HEK293 (cell line): ENCODE measurements at regions not wholly inside any gene's neighbourhood (a gene's known extent, or its start where the extent isn't known, plus 50 kb on each side); places are given as distances from the start of the nearest gene placed in this dataset.

ENCODE experiments used
- CTCF ChIA-PET: fragments of 350-600 bp; formaldehyde crosslinking; extraction: SDS; loops from one replicate; lab custom pipeline; 2021; ENCODE audit warnings: antibody characterized with exemption; lab: Yijun Ruan, JAX
- POLR2A ChIA-PET: fragments of 300-600 bp; formaldehyde crosslinking; extraction: SDS; loops from one replicate; lab custom pipeline; 2020; ENCODE audit warnings: antibody characterized with exemption, inconsistent platforms; lab: Yijun Ruan, JAX
- H3K27ac ChIP-seq: fragments of 200-500 bp; sonication (Bioruptor generic); 2 replicates; pipeline ENCODE4 v1.5.1; 2014; ENCODE audit warnings: low read depth, low read length, control low read depth, inconsistent platforms; ENCODE audit errors: extremely low read depth
- H3K36me3 ChIP-seq, 2 experiments: fragments of 200-500 bp in 1 of 2; sonication (Bioruptor generic) in 1 of 2; 1 replicate in 1 of 2; 2 replicates in 1 of 2; pipeline ENCODE4 v1.5.1; 2014 to 2017; ENCODE audit warnings: inconsistent platforms in 2 of 2, low read length in 2 of 2; ENCODE audit not compliant: control insufficient read depth in 2 of 2, insufficient read depth in 1 of 2
- H3K4me1 ChIP-seq: fragments of 200-500 bp; sonication (Bioruptor generic); 2 replicates; pipeline ENCODE4 v1.5.1; 2014; ENCODE audit warnings: mild to moderate bottlenecking, low read length, inconsistent platforms; ENCODE audit not compliant: control insufficient read depth, insufficient read depth
- H3K4me3 ChIP-seq: 2 replicates; pipeline ENCODE4 v1.5.1; 2011; ENCODE audit warnings: low read depth, mild to moderate bottlenecking, control low read depth, low read length, moderate library complexity
- H3K9me3 ChIP-seq: fragments of 200-500 bp; sonication (Bioruptor generic); 2 replicates; pipeline ENCODE4 v1.5.1; 2014; ENCODE audit warnings: low read depth, low read length, inconsistent platforms; ENCODE audit not compliant: control insufficient read depth, insufficient read depth
- GLI4 ChIP-seq: fragments of 450-650 bp; formaldehyde crosslinking; IDR thresholded peaks from 2 replicates; pipeline ENCODE4 v1.5.1; 2016; ENCODE audit warnings: missing biosample characterization, missing genetic modification characterization
- HOXC10 ChIP-seq: sonication (generic); formaldehyde crosslinking; IDR thresholded peaks from 2 replicates; pipeline ENCODE4 v1.8.1; 2023; ENCODE audit warnings: mild to moderate bottlenecking, missing genetic modification reagents
- KLF16 ChIP-seq: fragments of 450-650 bp; formaldehyde crosslinking; IDR thresholded peaks from 2 replicates; pipeline ENCODE4 v1.5.1; 2017; ENCODE audit warnings: missing biosample characterization, missing genetic modification characterization
- SP2 ChIP-seq: fragments of 450-650 bp; formaldehyde crosslinking; IDR thresholded peaks from 2 replicates; pipeline ENCODE4 v1.5.1; 2016; ENCODE audit warnings: missing biosample characterization, missing genetic modification characterization
- SP7 ChIP-seq: fragments of 450-650 bp; formaldehyde crosslinking; IDR thresholded peaks from 2 replicates; pipeline ENCODE4 v1.5.1; 2016; ENCODE audit warnings: missing biosample characterization, missing genetic modification characterization
- ZNF138 ChIP-seq: fragments of 450-650 bp; formaldehyde crosslinking; IDR thresholded peaks from 2 replicates; pipeline ENCODE4 v1.5.1; 2016; ENCODE audit warnings: missing biosample characterization, missing genetic modification characterization, borderline replicate concordance
- ZNF146 ChIP-seq: fragments of 450-650 bp; formaldehyde crosslinking; IDR thresholded peaks from 2 replicates; pipeline ENCODE4 v1.5.1; 2016; ENCODE audit warnings: missing biosample characterization, missing genetic modification characterization
- ZNF18 ChIP-seq: fragments of 450-650 bp; formaldehyde crosslinking; IDR thresholded peaks from 2 replicates; pipeline ENCODE4 v1.5.1; 2016; ENCODE audit warnings: missing biosample characterization, missing genetic modification characterization
- ZNF19 ChIP-seq: fragments of 450-650 bp; formaldehyde crosslinking; IDR thresholded peaks from 2 replicates; pipeline ENCODE4; 2016; ENCODE audit warnings: missing biosample characterization, missing genetic modification characterization, low read depth
- ZNF202 ChIP-seq: fragments of 450-650 bp; formaldehyde crosslinking; IDR thresholded peaks from 2 replicates; pipeline ENCODE4 v1.5.1; 2016; ENCODE audit warnings: missing biosample characterization, missing genetic modification characterization, borderline replicate concordance
- ZNF280D ChIP-seq: fragments of 450-650 bp; formaldehyde crosslinking; IDR thresholded peaks from 2 replicates; pipeline ENCODE4 v1.5.1; 2016; ENCODE audit warnings: missing biosample characterization, missing genetic modification characterization
- ZNF404 ChIP-seq: fragments of 450-650 bp; formaldehyde crosslinking; IDR thresholded peaks from 2 replicates; pipeline ENCODE4 v1.5.1; 2017; ENCODE audit warnings: missing biosample characterization, missing genetic modification characterization
- ZNF473 ChIP-seq: fragments of 450-650 bp; formaldehyde crosslinking; IDR thresholded peaks from 2 replicates; pipeline ENCODE4 v1.5.1; 2017; ENCODE audit warnings: missing biosample characterization, missing genetic modification characterization
- ZNF501 ChIP-seq: fragments of 450-650 bp; formaldehyde crosslinking; IDR thresholded peaks from 2 replicates; pipeline ENCODE4 v1.5.1; 2016; ENCODE audit warnings: missing biosample characterization, missing genetic modification characterization
- ZNF529 ChIP-seq: fragments of 450-650 bp; formaldehyde crosslinking; IDR thresholded peaks from 2 replicates; pipeline ENCODE4 v1.5.1; 2017; ENCODE audit warnings: missing genetic modification characterization, missing biosample characterization; ENCODE audit not compliant: insufficient replicate concordance
- ZNF544 ChIP-seq: fragments of 450-650 bp; formaldehyde crosslinking; IDR thresholded peaks from 2 replicates; pipeline ENCODE4 v1.5.0; 2017; ENCODE audit warnings: missing biosample characterization, missing genetic modification characterization
- ZNF792 ChIP-seq: fragments of 450-650 bp; formaldehyde crosslinking; IDR thresholded peaks from 2 replicates; pipeline ENCODE4 v1.5.1; 2016; ENCODE audit warnings: missing biosample characterization, missing genetic modification characterization
- TF ChIP-seq, protein P1 (sequence below): fragments of 450-650 bp; formaldehyde crosslinking; IDR thresholded peaks from 2 replicates; pipeline ENCODE4 v1.5.1; 2016; ENCODE audit warnings: missing biosample characterization, missing genetic modification characterization
- TF ChIP-seq, protein P2 (sequence below): fragments of 450-650 bp; formaldehyde crosslinking; conservative IDR thresholded peaks from 2 replicates; pipeline ENCODE4 v1.5.1; 2016; ENCODE audit warnings: low read depth, missing biosample characterization, missing genetic modification characterization
- TF ChIP-seq, protein P3 (sequence below): fragments of 450-650 bp; formaldehyde crosslinking; IDR thresholded peaks from 2 replicates; pipeline ENCODE4 v1.5.1; 2016; ENCODE audit warnings: missing biosample characterization, missing genetic modification characterization

GRCh38 chr1:68785328-68785727, 288.4 kb upstream of the DEPDC1 start:
- TF ChIP-seq ZNF146 (tag by site-specific recombination) (no peak), ZNF138 (tag by site-specific recombination) (no peak), SP2 (no peak), ZNF473 (no peak)
- Histone ChIP-seq H3K4me3 (no peak overlapping the region), H3K27ac (no peak overlapping the region), H3K4me1 (no peaks in the 10 kb centered on the region), H3K36me3 (no peaks in the 10 kb centered on the region), H3K9me3 (no peaks in the 10 kb centered on the region)
- ChIA-PET CTCF (no interaction called here), POLR2A (no interaction called here)

DNA sequence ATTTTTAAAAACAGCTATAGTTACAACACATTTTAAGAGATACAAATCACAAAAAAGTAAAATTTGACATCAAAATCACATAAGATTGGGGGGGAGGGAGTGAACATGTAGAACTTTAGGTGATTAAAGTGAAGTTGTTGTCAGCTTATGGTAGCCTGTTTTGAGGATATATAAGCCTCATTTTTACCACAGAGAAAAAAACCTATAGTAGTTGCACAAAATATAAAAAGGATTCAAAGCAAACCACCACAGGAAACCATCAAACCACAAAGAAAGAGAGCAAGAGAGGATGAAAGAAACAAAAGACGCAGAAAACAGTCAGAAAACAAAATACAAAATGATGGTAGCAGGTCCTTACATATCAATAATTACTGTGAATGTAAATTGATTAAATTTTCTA, 291.9 kb upstream of the DEPDC1 start:
- H3K9me3 ChIP-seq: no peaks in the 10 kb centered on the region
- no peaks in the 10 kb centered on the region for H3K4me1 ChIP-seq
- POLR2A ChIA-PET: no interaction called here
- no peaks in the 10 kb centered on the region for H3K36me3 ChIP-seq
- no peak overlapping the region for H3K4me3 ChIP-seq
- no peak for TF ChIP-seq ZNF501 (tag by site-specific recombination)
- H3K27ac ChIP-seq: no peak overlapping the region
- CTCF ChIA-PET: no interaction called here

DNA sequence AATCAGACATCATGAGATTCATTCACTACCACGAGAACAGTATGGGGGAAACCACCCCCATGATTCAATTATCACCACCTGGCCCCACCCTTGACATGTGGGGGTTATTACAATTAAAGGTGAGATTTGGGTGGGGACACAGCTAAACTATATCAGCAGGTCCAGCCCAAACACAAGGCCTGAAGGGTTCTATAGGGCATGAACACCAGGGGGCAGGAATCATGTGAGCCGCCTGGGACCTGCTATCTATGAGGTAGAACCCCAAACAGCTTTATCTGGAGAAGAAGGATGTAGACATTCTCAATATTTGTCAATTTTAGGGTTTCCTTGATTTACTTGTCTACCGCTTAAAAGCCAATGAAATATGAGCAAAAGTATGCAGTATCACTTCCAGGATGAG, 294.9 kb upstream of the DEPDC1 start:
- POLR2A ChIA-PET: no interaction called here
- no peak for TF ChIP-seq KLF16
- TF ChIP-seq ZNF18 (tag by site-specific recombination): no peak
- TF ChIP-seq ZNF404: no peak
- no peak for TF ChIP-seq HOXC10
- no peak for TF ChIP-seq ZNF792 (tag by site-specific recombination)
- no peak for TF ChIP-seq SP7 (tag by site-specific recombination)
- TF ChIP-seq, protein P1, sequence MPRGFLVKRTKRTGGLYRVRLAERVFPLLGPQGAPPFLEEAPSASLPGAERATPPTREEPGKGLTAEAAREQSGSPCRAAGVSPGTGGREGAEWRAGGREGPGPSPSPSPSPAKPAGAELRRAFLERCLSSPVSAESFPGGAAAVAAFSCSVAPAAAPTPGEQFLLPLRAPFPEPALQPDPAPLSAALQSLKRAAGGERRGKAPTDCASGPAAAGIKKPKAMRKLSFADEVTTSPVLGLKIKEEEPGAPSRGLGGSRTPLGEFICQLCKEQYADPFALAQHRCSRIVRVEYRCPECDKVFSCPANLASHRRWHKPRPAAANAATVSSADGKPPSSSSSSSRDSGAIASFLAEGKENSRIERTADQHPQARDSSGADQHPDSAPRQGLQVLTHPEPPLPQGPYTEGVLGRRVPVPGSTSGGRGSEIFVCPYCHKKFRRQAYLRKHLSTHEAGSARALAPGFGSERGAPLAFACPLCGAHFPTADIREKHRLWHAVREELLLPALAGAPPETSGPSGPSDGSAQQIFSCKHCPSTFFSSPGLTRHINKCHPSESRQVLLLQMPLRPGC (tag by site-specific recombination): no peak
- no peak for TF ChIP-seq ZNF19 (tag by site-specific recombination)
- TF ChIP-seq, protein P2, sequence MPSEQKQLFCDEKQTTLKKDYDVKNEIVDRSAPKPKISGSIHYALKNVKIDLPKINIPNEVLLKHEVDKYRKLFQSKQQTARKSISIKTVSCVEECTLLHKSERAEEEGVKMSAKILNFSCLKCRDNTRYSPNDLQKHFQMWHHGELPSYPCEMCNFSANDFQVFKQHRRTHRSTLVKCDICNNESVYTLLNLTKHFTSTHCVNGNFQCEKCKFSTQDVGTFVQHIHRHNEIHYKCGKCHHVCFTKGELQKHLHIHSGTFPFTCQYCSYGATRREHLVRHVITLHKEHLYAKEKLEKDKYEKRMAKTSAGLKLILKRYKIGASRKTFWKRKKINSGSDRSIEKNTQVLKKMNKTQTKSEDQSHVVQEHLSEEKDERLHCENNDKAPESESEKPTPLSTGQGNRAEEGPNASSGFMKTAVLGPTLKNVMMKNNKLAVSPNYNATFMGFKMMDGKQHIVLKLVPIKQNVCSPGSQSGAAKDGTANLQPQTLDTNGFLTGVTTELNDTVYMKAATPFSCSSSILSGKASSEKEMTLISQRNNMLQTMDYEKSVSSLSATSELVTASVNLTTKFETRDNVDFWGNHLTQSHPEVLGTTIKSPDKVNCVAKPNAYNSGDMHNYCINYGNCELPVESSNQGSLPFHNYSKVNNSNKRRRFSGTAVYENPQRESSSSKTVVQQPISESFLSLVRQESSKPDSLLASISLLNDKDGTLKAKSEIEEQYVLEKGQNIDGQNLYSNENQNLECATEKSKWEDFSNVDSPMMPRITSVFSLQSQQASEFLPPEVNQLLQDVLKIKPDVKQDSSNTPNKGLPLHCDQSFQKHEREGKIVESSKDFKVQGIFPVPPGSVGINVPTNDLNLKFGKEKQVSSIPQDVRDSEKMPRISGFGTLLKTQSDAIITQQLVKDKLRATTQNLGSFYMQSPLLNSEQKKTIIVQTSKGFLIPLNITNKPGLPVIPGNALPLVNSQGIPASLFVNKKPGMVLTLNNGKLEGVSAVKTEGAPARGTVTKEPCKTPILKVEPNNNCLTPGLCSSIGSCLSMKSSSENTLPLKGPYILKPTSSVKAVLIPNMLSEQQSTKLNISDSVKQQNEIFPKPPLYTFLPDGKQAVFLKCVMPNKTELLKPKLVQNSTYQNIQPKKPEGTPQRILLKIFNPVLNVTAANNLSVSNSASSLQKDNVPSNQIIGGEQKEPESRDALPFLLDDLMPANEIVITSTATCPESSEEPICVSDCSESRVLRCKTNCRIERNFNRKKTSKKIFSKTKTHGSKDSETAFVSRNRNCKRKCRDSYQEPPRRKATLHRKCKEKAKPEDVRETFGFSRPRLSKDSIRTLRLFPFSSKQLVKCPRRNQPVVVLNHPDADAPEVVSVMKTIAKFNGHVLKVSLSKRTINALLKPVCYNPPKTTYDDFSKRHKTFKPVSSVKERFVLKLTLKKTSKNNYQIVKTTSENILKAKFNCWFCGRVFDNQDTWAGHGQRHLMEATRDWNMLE (tag by site-specific recombination): no peak
- TF ChIP-seq ZNF202 (tag by site-specific recombination): no peak
- no peak for TF ChIP-seq GLI4 (tag by site-specific recombination)
- no peak for TF ChIP-seq ZNF529 (tag by site-specific recombination)
- no peak for TF ChIP-seq ZNF544 (tag by site-specific recombination)
- TF ChIP-seq ZNF280D (tag by site-specific recombination): no peak
- TF ChIP-seq, protein P3, sequence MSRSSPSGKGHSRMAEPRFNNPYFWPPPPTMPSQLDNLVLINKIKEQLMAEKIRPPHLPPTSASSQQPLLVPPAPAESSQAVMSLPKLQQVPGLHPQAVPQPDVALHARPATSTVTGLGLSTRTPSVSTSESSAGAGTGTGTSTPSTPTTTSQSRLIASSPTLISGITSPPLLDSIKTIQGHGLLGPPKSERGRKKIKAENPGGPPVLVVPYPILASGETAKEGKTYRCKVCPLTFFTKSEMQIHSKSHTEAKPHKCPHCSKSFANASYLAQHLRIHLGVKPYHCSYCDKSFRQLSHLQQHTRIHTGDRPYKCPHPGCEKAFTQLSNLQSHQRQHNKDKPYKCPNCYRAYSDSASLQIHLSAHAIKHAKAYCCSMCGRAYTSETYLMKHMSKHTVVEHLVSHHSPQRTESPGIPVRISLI (tag by site-specific recombination): no peak

More for the DNA sequence above, 294.9 kb upstream of the DEPDC1 start:
- Histone ChIP-seq H3K36me3 (no peaks in the 10 kb centered on the region), H3K4me3 (no peak overlapping the region), H3K27ac (no peak overlapping the region), H3K9me3 (no peaks in the 10 kb centered on the region), H3K4me1 (no peaks in the 10 kb centered on the region)
- CTCF ChIA-PET: interaction anchor here (0.6 to 1.3 kb wide), 3 partner anchors 10 to 505 kb away, joined by 3 to 6 read pairs (median 3); no protein-coding TSS in a partner anchor
